Astrocyte (in vitro differentiated cells and primary cell): ENCODE measurements at regions not wholly inside any gene's neighbourhood (a gene's known extent, or its start where the extent isn't known, plus 50 kb on each side); places are given as distances from the start of the nearest gene placed in this dataset.

ENCODE experiments used
- DNase-seq: peaks from one replicate; pipeline ENCODE4 v3.0.0-alpha.2; 2010; ENCODE audit warnings: low read depth
- FAIRE-seq: peaks from 2 replicates; lab custom pipeline; 2011; peaks lifted over from hg19 to GRCh38; lab: Jason Lieb, UNC
- H2AFZ ChIP-seq: 2 replicates; pipeline ENCODE4 v1.6.0; 2012; ENCODE audit warnings: low read depth, low read length, inconsistent platforms
- H3K27ac ChIP-seq: 2 replicates; pipeline ENCODE4 v1.5.1; 2011; ENCODE audit warnings: low read depth, low read length, inconsistent platforms
- H3K27me3 ChIP-seq: 2 replicates; pipeline ENCODE4 v1.6.0; 2011; ENCODE audit warnings: low read length, inconsistent platforms; ENCODE audit not compliant: insufficient read depth
- H3K36me3 ChIP-seq: 2 replicates; pipeline ENCODE4 v1.5.1; 2011; ENCODE audit warnings: low read length, inconsistent platforms; ENCODE audit not compliant: insufficient read depth
- H3K4me1 ChIP-seq: 2 replicates; pipeline ENCODE4 v1.5.1; 2011; ENCODE audit warnings: low read length, inconsistent platforms; ENCODE audit not compliant: insufficient read depth
- H3K4me2 ChIP-seq: 2 replicates; pipeline ENCODE4 v1.6.0; 2012; ENCODE audit warnings: low read length, inconsistent platforms
- H3K4me3 ChIP-seq: 2 replicates; pipeline ENCODE4 v1.5.1; 2011; ENCODE audit warnings: low read depth, mild to moderate bottlenecking, low read length, inconsistent platforms; ENCODE audit not compliant: insufficient read depth
- H3K79me2 ChIP-seq: 2 replicates; pipeline ENCODE4 v1.6.0; 2012; ENCODE audit warnings: mild to moderate bottlenecking, low read length, inconsistent platforms; ENCODE audit not compliant: insufficient read depth
- H3K9ac ChIP-seq: 2 replicates; pipeline ENCODE4 v1.6.0; 2012; ENCODE audit warnings: mild to moderate bottlenecking, low read length, inconsistent platforms
- H3K9me3 ChIP-seq: 2 replicates; pipeline ENCODE4 v1.5.1; 2012; ENCODE audit warnings: low read depth, mild to moderate bottlenecking, low read length, inconsistent platforms; ENCODE audit not compliant: insufficient read depth
- H4K20me1 ChIP-seq: 2 replicates; pipeline ENCODE4 v1.6.0; 2012; ENCODE audit warnings: low read length, inconsistent platforms; ENCODE audit not compliant: insufficient read depth
- H3K27ac Mint-ChIP-seq: one replicate; pipeline ENCODE4 v1.8.0; 2021; ENCODE audit warnings: mild to moderate bottlenecking, mixed read lengths; ENCODE audit not compliant: unreplicated experiment
- H3K27me3 Mint-ChIP-seq: one replicate; pipeline ENCODE4 v1.8.0; 2021; ENCODE audit warnings: low read depth, mixed read lengths; ENCODE audit not compliant: unreplicated experiment
- H3K36me3 Mint-ChIP-seq: one replicate; pipeline ENCODE4 v1.8.0; 2021; ENCODE audit warnings: low read depth, mixed read lengths; ENCODE audit not compliant: unreplicated experiment
- H3K4me1 Mint-ChIP-seq: one replicate; pipeline ENCODE4 v1.8.0; 2021; ENCODE audit warnings: low read depth, mixed read lengths; ENCODE audit not compliant: unreplicated experiment
- H3K4me3 Mint-ChIP-seq: one replicate; pipeline ENCODE4 v1.8.0; 2021; ENCODE audit warnings: mild to moderate bottlenecking, moderate library complexity, mixed read lengths; ENCODE audit not compliant: unreplicated experiment
- H3K9me3 Mint-ChIP-seq: one replicate; pipeline ENCODE4 v1.8.0; 2021; ENCODE audit warnings: mild to moderate bottlenecking, mixed read lengths; ENCODE audit not compliant: unreplicated experiment
- CTCF ChIP-seq: IDR thresholded peaks from 2 replicates; pipeline ENCODE4 v1.5.1; 2011; ENCODE audit warnings: low read depth, mild to moderate bottlenecking, inconsistent platforms, low read length, moderate library complexity; ENCODE audit not compliant: insufficient read depth
- EZH2 ChIP-seq: IDR thresholded peaks from 2 replicates; pipeline ENCODE4 v1.6.1; 2012; ENCODE audit warnings: mild to moderate bottlenecking, low read length, inconsistent platforms; ENCODE audit not compliant: insufficient read depth

- Mint-ChIP-seq H3K4me1 (peaks cover 2% of the 10 kb centered on the region), H3K27ac (no peak overlapping the region), H3K36me3 (no peaks in the 10 kb centered on the region), H3K27me3 (no peaks in the 10 kb centered on the region), H3K9me3 (no peaks in the 10 kb centered on the region), H3K4me3 (no peak overlapping the region)
- H3K4me3 ChIP-seq: no peak overlapping the region
- H3K4me2 ChIP-seq: peak overlapping the region; percentile 44
- H3K36me3 ChIP-seq: no peaks in the 10 kb centered on the region
- H3K4me1 ChIP-seq: no peaks in the 10 kb centered on the region
- no peaks in the 10 kb centered on the region for H4K20me1 ChIP-seq
- no peak for DNase-seq
- FAIRE-seq: no peak
- no peak overlapping the region for H3K27ac ChIP-seq
- no peaks in the 10 kb centered on the region for H3K27me3 ChIP-seq
- no peak for TF ChIP-seq CTCF
- no peak overlapping the region for H2AFZ ChIP-seq
- no peaks in the 10 kb centered on the region for H3K79me2 ChIP-seq
- H3K9me3 ChIP-seq: no peaks in the 10 kb centered on the region
- no peak overlapping the region for H3K9ac ChIP-seq
Measured at GRCh38 chr5:165538065-165538464, 2032.6 kb downstream of the MAT2B start.

- H3K4me3 Mint-ChIP-seq: no peak overlapping the region
- no peaks in the 10 kb centered on the region for H3K36me3 ChIP-seq
- no peaks in the 10 kb centered on the region for H3K4me1 ChIP-seq
- H3K9ac ChIP-seq: no peak overlapping the region
- no peaks in the 10 kb centered on the region for H4K20me1 ChIP-seq
- no peaks in the 10 kb centered on the region for H3K9me3 Mint-ChIP-seq
- DNase-seq (no peak), FAIRE-seq (no peak)
- no peak overlapping the region for H3K4me3 ChIP-seq
- no peak overlapping the region for H3K4me2 ChIP-seq
- no peak overlapping the region for H3K27ac ChIP-seq
- H3K27me3 ChIP-seq: no peaks in the 10 kb centered on the region
- H3K36me3 Mint-ChIP-seq: no peaks in the 10 kb centered on the region
- TF ChIP-seq CTCF (no peak), EZH2 (no peak)
- no peak overlapping the region for H3K27ac Mint-ChIP-seq
- H3K79me2 ChIP-seq: no peaks in the 10 kb centered on the region
- no peaks in the 10 kb centered on the region for H3K27me3 Mint-ChIP-seq
- H2AFZ ChIP-seq: no peak overlapping the region
- no peaks in the 10 kb centered on the region for H3K4me1 Mint-ChIP-seq
- H3K9me3 ChIP-seq: no peaks in the 10 kb centered on the region
Measured at GRCh38 chr5:165559645-165560044, 2054.2 kb downstream of the MAT2B start.

GRCh38 chr5:165560648-165561047 lies 2055.2 kb downstream of the MAT2B start:
- Histone ChIP-seq H4K20me1 (no peaks in the 10 kb centered on the region), H3K27me3 (no peaks in the 10 kb centered on the region), H3K27ac (no peak overlapping the region), H3K4me2 (no peak overlapping the region), H2AFZ (no peak overlapping the region), H3K4me3 (no peak overlapping the region), H3K4me1 (no peaks in the 10 kb centered on the region), H3K9me3 (no peaks in the 10 kb centered on the region), H3K79me2 (no peaks in the 10 kb centered on the region), H3K9ac (no peak overlapping the region), H3K36me3 (no peaks in the 10 kb centered on the region)
- no peak overlapping the region for H3K27ac Mint-ChIP-seq
- FAIRE-seq (no peak), DNase-seq (no peak)
- no peaks in the 10 kb centered on the region for H3K9me3 Mint-ChIP-seq
- TF ChIP-seq CTCF: no peak
- TF ChIP-seq EZH2: no peak
- H3K27me3 Mint-ChIP-seq: no peaks in the 10 kb centered on the region
- H3K36me3 Mint-ChIP-seq: no peaks in the 10 kb centered on the region
- no peaks in the 10 kb centered on the region for H3K4me1 Mint-ChIP-seq
- no peak overlapping the region for H3K4me3 Mint-ChIP-seq
